Kidney (tissue), 13 donors: ENCODE measurements at regions not wholly inside any gene's neighbourhood (a gene's known extent, or its start where the extent isn't known, plus 50 kb on each side); places are given as distances from the start of the nearest gene placed in this dataset.

Experiments
- DNase-seq, 5 donors: peaks; one replicate each; pipeline ENCODE4 v3.0.0-alpha.2; 2013 to 2020
- FAIRE-seq: peaks from 2 replicates; lab custom pipeline; 2012; peaks lifted over from hg19 to GRCh38; lab: Jason Lieb, UNC
- H3K27ac ChIP-seq, 2 donors: one replicate each; pipeline ENCODE4 v1.7.0; 2013; ENCODE audit warnings: low read depth in 2 of 2, low read length in 2 of 2, inconsistent platforms in 1 of 2
- H3K27me3 ChIP-seq: one replicate; pipeline ENCODE4 v1.7.1; 2013; ENCODE audit warnings: low read length, inconsistent platforms; ENCODE audit not compliant: control insufficient read depth, insufficient read depth
- H3K36me3 ChIP-seq, 3 donors: one replicate each; pipeline versions ENCODE4 v1.7.0 to v1.7.1; 2013; ENCODE audit warnings: low read length in 3 of 3, control low read depth in 1 of 3, inconsistent platforms in 1 of 3; ENCODE audit not compliant: insufficient read depth in 3 of 3, control insufficient read depth in 2 of 3
- H3K4me1 ChIP-seq, 3 donors: one replicate each; pipeline versions ENCODE4 v1.7.0 to v1.7.1; 2013; ENCODE audit warnings: low read length in 3 of 3, inconsistent platforms in 1 of 3, low read depth in 1 of 3; ENCODE audit not compliant: control insufficient read depth in 2 of 3, insufficient read depth in 2 of 3
- H3K4me3 ChIP-seq, 3 donors: one replicate each; pipeline versions ENCODE4 v1.7.0 to v1.8.1; 2013; ENCODE audit warnings: low read length in 3 of 3, control low read depth in 1 of 3, inconsistent platforms in 1 of 3
- H3K9ac ChIP-seq, 3 donors: one replicate each; pipeline versions ENCODE4 v1.7.0 to v1.7.1; 2013; ENCODE audit warnings: low read length in 3 of 3, control low read depth in 1 of 3, inconsistent platforms in 1 of 3
- H3K9me3 ChIP-seq, 3 donors: one replicate each; pipeline versions ENCODE4 v1.7.0 to v1.7.1; 2013; ENCODE audit warnings: low read length in 3 of 3, control low read depth in 1 of 3, inconsistent platforms in 1 of 3; ENCODE audit not compliant: control insufficient read depth in 2 of 3, insufficient read depth in 1 of 3
- intact Hi-C: fragments of 100-400 bp; cut with DNase I; formaldehyde crosslinking; loops from one replicate; pipeline ENCODE4 v1.11.1; 2022
- TF ChIP-seq, protein P1 (sequence below): IDR thresholded peaks from 3 replicates; pipeline ENCODE4 v1.5.1; 2012; ENCODE audit warnings: mild to moderate bottlenecking, moderate library complexity, borderline replicate concordance; ENCODE audit not compliant: insufficient read depth; ENCODE audit errors: extremely low read depth
- donor health status: control.
- donor health status: control.
- donor health status: control.
- donor health status: control.
- donor health status: control.
- donor health status: DM: yes; HTN: yes; CAD: no.
- donor health status: Normal renal cell carcinoma (clear cell type).

- no peak overlapping the region for H3K27ac ChIP-seq
- peaks cover 0 to 2% (median 0%) of the 10 kb centered on the region in 3 donors for H3K4me1 ChIP-seq
- intact Hi-C loops: no loop called here
- FAIRE-seq (no peak), DNase-seq (no peak)
- no peak overlapping the region for H3K9ac ChIP-seq
- H3K9me3 ChIP-seq: no peaks in the 10 kb centered on the region
- no peaks in the 10 kb centered on the region for H3K36me3 ChIP-seq
- H3K27me3 ChIP-seq: peaks cover 3% of the 10 kb centered on the region
- no peak overlapping the region for H3K4me3 ChIP-seq
- TF ChIP-seq, protein P1, sequence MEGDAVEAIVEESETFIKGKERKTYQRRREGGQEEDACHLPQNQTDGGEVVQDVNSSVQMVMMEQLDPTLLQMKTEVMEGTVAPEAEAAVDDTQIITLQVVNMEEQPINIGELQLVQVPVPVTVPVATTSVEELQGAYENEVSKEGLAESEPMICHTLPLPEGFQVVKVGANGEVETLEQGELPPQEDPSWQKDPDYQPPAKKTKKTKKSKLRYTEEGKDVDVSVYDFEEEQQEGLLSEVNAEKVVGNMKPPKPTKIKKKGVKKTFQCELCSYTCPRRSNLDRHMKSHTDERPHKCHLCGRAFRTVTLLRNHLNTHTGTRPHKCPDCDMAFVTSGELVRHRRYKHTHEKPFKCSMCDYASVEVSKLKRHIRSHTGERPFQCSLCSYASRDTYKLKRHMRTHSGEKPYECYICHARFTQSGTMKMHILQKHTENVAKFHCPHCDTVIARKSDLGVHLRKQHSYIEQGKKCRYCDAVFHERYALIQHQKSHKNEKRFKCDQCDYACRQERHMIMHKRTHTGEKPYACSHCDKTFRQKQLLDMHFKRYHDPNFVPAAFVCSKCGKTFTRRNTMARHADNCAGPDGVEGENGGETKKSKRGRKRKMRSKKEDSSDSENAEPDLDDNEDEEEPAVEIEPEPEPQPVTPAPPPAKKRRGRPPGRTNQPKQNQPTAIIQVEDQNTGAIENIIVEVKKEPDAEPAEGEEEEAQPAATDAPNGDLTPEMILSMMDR: no peak
Observed at GRCh38 chr17:77568540-77568939, 390.0 kb upstream of the TNRC6C start.

- no peak for FAIRE-seq
- Histone ChIP-seq H3K9ac (no peak overlapping the region), H3K4me3 (no peak overlapping the region), H3K4me1 (peaks cover 0 to 2% (median 0%) of the 10 kb centered on the region in 3 donors), H3K9me3 (no peaks in the 10 kb centered on the region), H3K27ac (no peak overlapping the region), H3K27me3 (peaks cover 3% of the 10 kb centered on the region), H3K36me3 (no peaks in the 10 kb centered on the region)
- DNase-seq: no peak
- TF ChIP-seq, protein P1: no peak
- intact Hi-C loops: no loop called here
Observed at GRCh38 chr17:77569846-77570564, 388.5 kb upstream of the TNRC6C start.

DNA sequence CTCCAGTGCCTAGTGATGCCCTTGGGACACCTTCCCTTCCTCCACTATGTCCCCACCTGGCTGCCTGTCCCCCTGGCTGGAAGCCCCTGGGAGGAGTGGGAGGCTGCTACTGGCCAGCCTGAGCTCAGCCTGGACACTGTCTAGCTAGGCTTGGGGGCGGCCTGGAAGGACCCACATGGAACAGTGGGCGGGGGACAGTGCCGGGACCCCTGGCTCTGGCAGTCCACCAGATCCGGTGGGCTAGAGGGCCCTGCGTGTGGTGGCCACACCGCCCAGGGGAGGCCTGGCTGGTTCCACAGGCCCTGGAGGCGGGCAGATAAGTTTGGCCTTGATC lies 388.0 kb upstream of the TNRC6C start:
- intact Hi-C loops: no loop called here
- Histone ChIP-seq H3K36me3 (no peaks in the 10 kb centered on the region), H3K27ac (no peak overlapping the region), H3K4me1 (peaks cover 0 to 2% (median 0%) of the 10 kb centered on the region in 3 donors), H3K27me3 (peaks cover 3% of the 10 kb centered on the region), H3K4me3 (no peak overlapping the region), H3K9ac (no peak overlapping the region), H3K9me3 (no peaks in the 10 kb centered on the region)
- DNase-seq (no peak), FAIRE-seq (no peak)
- TF ChIP-seq, protein P1: no peak
